ENCODE measurements at regions not wholly inside any gene's neighbourhood (a gene's known extent, or its start where the extent isn't known, plus 50 kb on each side); places are given as distances from the start of the nearest gene placed in this dataset.

DNA sequence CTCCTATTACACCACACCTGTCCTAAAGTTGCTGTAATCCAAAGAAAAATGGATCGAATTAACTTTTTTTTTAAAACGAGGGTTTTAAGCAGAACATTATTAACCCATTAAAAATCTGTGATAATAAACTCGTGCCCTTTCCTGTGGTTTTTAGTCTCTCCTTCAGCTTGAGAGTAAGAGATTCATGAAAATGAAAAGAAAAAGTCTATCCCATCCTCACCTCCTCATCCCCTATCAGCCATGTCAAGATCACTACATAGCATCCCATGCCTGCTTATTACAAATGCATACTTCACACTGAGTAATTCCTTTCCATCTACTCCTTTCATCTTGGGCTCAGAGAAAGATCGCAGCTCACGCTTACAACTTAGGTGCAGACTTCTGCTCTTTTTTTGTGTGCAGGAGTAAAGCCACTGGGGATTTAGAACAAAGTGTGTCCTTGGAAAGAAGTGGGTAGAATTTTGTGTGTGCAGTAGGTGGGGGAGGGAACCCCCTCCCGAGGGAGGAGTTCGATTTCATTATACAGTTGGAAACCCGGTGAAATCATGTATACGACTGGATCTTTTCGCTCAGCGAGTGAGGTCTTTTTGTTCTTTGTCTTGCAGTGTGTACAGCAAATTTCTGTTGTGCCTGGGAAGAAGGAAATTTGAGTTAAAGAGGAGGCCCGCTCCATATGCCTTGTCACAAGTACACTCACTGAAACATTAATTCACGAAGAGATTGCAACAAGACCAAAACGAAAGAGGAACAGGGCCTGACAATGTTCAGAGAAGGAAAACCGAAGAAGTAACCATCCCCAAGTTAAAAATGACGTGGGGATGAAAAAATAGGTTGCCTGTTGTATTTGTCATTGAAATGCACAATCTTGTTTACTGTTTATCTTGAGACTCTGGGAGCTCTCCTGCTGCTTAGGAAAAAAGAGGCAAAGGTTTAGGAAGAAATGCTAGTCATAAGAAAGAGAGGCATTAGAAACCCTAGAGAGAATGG is 146.5 kb upstream of the ZNF217 start:
- H3K4me1 ChIP-seq, result peaks cover 0 to 5% (median 2%) of the 10 kb centered on the region in 4 donors
- no peaks in the 10 kb centered on the region for H3K36me3 ChIP-seq

DNA sequence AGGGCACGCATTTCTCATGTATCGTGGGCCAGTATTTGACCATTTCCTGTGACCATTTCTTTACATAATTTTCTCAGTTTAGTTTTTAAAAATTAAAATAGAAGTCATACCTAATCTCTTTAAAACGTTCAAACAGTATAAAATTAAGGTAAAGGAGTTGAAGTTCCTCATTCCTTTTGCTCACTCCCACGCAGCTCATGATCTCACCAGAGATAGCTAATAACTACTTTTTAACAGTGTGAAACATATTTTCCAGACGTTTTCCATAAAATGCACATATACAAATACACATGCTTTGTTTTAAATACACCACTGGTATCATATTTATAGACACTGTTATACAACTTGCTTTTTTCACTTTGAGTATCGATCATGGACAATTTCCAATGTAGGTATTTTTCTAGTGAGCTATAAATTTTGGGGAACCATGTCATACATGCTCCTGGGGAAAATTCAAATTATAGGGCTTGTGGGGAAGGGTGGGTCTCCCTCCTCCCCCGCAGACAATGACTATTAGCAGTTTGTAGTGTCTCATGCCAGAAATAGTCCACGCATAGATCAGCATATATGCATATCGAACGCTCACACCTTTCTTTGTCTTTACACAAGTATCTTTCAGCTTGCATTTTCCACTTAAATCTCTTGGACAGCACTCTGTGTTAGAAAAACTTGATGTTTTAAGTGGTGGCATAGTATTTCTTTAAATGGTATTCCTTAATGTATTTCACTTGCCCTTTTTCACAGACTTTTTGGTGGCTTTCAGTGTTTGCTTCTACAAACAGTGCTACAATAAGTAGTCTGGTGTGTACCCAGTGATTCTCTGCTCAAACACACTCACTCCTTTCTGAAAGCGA is 145.5 kb upstream of the ZNF217 start:
- TF ChIP-seq, protein P1, sequence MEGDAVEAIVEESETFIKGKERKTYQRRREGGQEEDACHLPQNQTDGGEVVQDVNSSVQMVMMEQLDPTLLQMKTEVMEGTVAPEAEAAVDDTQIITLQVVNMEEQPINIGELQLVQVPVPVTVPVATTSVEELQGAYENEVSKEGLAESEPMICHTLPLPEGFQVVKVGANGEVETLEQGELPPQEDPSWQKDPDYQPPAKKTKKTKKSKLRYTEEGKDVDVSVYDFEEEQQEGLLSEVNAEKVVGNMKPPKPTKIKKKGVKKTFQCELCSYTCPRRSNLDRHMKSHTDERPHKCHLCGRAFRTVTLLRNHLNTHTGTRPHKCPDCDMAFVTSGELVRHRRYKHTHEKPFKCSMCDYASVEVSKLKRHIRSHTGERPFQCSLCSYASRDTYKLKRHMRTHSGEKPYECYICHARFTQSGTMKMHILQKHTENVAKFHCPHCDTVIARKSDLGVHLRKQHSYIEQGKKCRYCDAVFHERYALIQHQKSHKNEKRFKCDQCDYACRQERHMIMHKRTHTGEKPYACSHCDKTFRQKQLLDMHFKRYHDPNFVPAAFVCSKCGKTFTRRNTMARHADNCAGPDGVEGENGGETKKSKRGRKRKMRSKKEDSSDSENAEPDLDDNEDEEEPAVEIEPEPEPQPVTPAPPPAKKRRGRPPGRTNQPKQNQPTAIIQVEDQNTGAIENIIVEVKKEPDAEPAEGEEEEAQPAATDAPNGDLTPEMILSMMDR (IDR thresholded peaks at IDR 0.05), result no peak
- intact Hi-C loops (cut with DNase I; ENCODE audit: low total_unique reads), result no loop called here
- Histone ChIP-seq H3K9me3 (no peaks in the 10 kb centered on the region), H3K27me3 (peaks cover 0 to 10% of the 10 kb centered on the region in 2 donors), H3K4me3 (no peak overlapping the region), H3K4me1 (peaks cover 0 to 5% (median 2%) of the 10 kb centered on the region in 4 donors), H3K36me3 (no peaks in the 10 kb centered on the region), H3K27ac (no peak overlapping the region)
- DNase-seq, result no peak

More for the DNA sequence above, 146.5 kb upstream of the ZNF217 start:
- Histone ChIP-seq H3K27ac (no peak overlapping the region), H3K27me3 (peaks cover 0 to 10% of the 10 kb centered on the region in 2 donors), H3K4me3 (no peak overlapping the region), H3K9me3 (no peaks in the 10 kb centered on the region)
- intact Hi-C loops (cut with DNase I; ENCODE audit: low total_unique reads), result no loop called here
- DNase-seq, result no peak
- TF ChIP-seq, protein P1 (IDR thresholded peaks at IDR 0.05), result no peak

DNA sequence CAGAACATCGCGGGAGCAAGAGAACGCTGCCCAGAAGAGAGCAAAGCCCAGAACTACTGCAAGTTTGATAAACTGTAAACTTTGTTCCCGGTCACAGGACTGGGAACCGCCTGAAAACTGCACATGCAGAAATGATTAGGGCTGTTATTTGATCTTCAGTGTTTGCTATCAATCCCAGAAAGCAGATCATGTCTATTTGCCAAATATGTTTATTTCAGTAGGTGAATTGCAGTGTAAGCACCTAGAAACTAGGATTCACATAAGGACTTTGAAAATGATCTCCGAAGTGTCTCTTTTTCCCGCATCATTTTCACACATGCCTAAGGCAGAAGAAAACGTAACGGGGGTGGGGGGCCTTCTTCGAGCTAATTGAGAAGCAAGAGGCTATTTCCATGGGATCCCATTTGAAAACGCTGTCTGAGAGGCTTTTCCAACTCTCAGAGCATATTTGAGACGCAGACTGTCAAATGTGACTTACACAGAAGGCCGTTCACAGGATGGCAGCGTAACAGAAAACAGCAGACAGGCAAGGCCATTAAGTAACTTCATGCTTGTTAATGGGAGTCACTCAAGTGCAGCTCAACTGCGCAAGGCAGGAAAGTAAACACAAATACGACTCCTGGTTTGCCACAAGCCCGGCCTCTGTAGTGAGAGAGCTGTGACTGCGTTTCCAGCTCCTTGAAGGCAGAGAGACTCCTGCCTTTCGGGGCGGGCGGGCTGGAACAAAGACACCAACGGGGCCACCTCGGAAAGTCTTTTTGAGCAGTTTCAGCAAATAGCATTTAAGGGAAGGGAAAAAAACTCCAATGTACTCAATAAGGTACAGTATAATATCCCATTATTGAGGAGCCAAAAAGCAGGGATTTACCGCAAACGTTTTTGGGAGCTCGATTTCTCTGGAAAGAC is 144.7 kb upstream of the ZNF217 start:
- TF ChIP-seq, protein P1 (IDR thresholded peaks at IDR 0.05), result no peak
- Histone ChIP-seq H3K4me1 (peaks cover 0 to 5% (median 2%) of the 10 kb centered on the region in 4 donors), H3K27ac (no peak overlapping the region), H3K27me3 (peaks cover 0 to 10% of the 10 kb centered on the region in 2 donors), H3K4me3 (no peak overlapping the region), H3K36me3 (no peaks in the 10 kb centered on the region), H3K9me3 (no peaks in the 10 kb centered on the region)
- intact Hi-C loops (cut with DNase I; ENCODE audit: low total_unique reads), result no loop called here
- peak in 1 of 2 donors; percentile 41 for DNase-seq

DNA sequence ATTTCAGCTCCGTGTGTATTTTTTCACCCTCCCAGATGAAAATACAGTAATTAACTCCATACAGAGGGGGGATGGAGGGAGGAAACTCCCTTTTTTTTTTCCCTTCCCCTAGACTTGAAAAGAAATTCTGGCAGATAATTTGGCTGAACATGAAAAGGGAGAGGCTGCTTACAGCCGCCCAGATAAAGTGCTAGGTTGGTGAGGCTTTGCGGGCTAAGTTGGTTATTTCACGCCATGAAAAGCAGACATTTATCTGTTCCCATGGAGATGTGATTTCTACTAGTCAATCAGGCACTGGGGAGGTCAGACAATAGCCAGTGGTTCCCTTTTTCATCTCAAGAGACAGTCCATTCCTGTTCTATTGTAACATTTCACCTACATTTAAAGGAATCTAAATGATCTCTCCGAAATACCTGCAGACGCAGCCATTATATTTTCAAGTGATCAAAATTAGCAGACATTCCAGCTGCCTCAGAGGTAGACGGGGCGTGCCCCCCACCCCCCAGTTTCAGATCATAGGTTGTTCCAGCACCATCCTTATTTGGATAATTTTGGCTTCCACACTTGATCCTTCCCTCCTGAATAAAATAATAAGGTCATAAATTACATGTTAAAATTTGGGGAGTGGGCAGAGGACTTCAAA is 143.9 kb upstream of the ZNF217 start:
- Histone ChIP-seq H3K27me3 (peaks cover 0 to 10% of the 10 kb centered on the region in 2 donors), H3K27ac (no peak overlapping the region), H3K36me3 (no peaks in the 10 kb centered on the region), H3K9me3 (no peaks in the 10 kb centered on the region), H3K4me1 (peaks cover 0 to 5% (median 2%) of the 10 kb centered on the region in 4 donors), H3K4me3 (no peak overlapping the region)
- DNase-seq, result no peak
- intact Hi-C loops (cut with DNase I; ENCODE audit: low total_unique reads), result no loop called here
- TF ChIP-seq, protein P1 (IDR thresholded peaks at IDR 0.05), result no peak
